ENCODE measurements at regions not wholly inside any gene's neighbourhood (a gene's known extent, or its start where the extent isn't known, plus 50 kb on each side); places are given as distances from the start of the nearest gene placed in this dataset.
"Not testable (repeated sequence)": the region's sequence is repeated elsewhere in the genome, so short reads cannot be mapped to it uniquely, and the experiment has no call there.

GRCh38 chrX:37904833-37905232, 57.5 kb upstream of the DYNLT3 start:
- DNase-seq (ENCODE audit: low spot score): no peak

GRCh38 chrX:37905436-37906147, 58.2 kb upstream of the DYNLT3 start:
- peak; percentile 14 for DNase-seq (ENCODE audit: low spot score)

- no peak for DNase-seq (ENCODE audit: low spot score)
These were observed 59.0 kb upstream of the DYNLT3 start for GRCh38 chrX:37906357-37906756.

GRCh38 chrX:37910186-37910585, 62.8 kb upstream of the DYNLT3 start:
- DNase-seq (ENCODE audit: low spot score): no peak

- no peak for DNase-seq (ENCODE audit: low spot score)
These were observed 64.9 kb upstream of the DYNLT3 start for GRCh38 chrX:37912304-37912703.

GRCh38 chrX:37912777-37913176, 65.4 kb upstream of the DYNLT3 start:
- no peak for DNase-seq (ENCODE audit: low spot score)

- no peak for DNase-seq (ENCODE audit: low spot score)
These were observed 70.8 kb upstream of the DYNLT3 start for GRCh38 chrX:37918168-37918567.

GRCh38 chrX:37918703-37919102, 71.3 kb upstream of the DYNLT3 start:
- DNase-seq (ENCODE audit: low spot score): no peak

GRCh38 chrX:37921758-37922157, 74.4 kb upstream of the DYNLT3 start:
- DNase-seq (ENCODE audit: low spot score): no peak

- no peak for DNase-seq (ENCODE audit: low spot score)
These were observed 75.6 kb upstream of the DYNLT3 start for GRCh38 chrX:37922928-37923327.

- DNase-seq (ENCODE audit: low spot score): not testable (repeated sequence)
These were observed 78.4 kb upstream of the DYNLT3 start for GRCh38 chrX:37925761-37926160.

GRCh38 chrX:37926700-37927099, 79.3 kb upstream of the DYNLT3 start:
- DNase-seq (ENCODE audit: low spot score): peak; percentile 9

- no peak for DNase-seq (ENCODE audit: low spot score)
These were observed 64.2 kb upstream of the SYTL5 start for GRCh38 chrX:37942170-37942569.

GRCh38 chrX:37943554-37944344, 62.6 kb upstream of the SYTL5 start:
- DNase-seq (ENCODE audit: low spot score): no peak

- no peak for DNase-seq (ENCODE audit: low spot score)
These were observed 60.2 kb upstream of the SYTL5 start for GRCh38 chrX:37946197-37946596.

GRCh38 chrX:37955273-37955672, 51.1 kb upstream of the SYTL5 start:
- DNase-seq (ENCODE audit: low spot score): no peak

GRCh38 chrX:37956223-37956622, 50.1 kb upstream of the SYTL5 start:
- no peak for DNase-seq (ENCODE audit: low spot score)

All from hepatic stellate cell (primary cell).